DND-41 (cell line): ENCODE measurements at regions not wholly inside any gene's neighbourhood (a gene's known extent, or its start where the extent isn't known, plus 50 kb on each side); places are given as distances from the start of the nearest gene placed in this dataset.

Experiments
- CTCF ChIP-seq: IDR thresholded peaks from 2 replicates; pipeline ENCODE4 v1.5.1; 2012; ENCODE audit warnings: borderline replicate concordance, low read length, moderate library complexity, mild to moderate bottlenecking; ENCODE audit not compliant: poor library complexity, severe bottlenecking; ENCODE audit errors: extremely low read depth
- EZH2 ChIP-seq: IDR thresholded peaks from 3 replicates; pipeline ENCODE4 v1.6.1; 2012; ENCODE audit warnings: borderline replicate concordance, low read depth, mild to moderate bottlenecking, moderate library complexity, low read length, inconsistent platforms; ENCODE audit not compliant: severe bottlenecking

- TF ChIP-seq EZH2: no peak
- TF ChIP-seq CTCF: no peak
Observed at GRCh38 chr15:25060996-25061620, 106.3 kb downstream of the SNRPN start.
